GM19438 (cell line): ENCODE measurements at regions not wholly inside any gene's neighbourhood (a gene's known extent, or its start where the extent isn't known, plus 50 kb on each side); places are given as distances from the start of the nearest gene placed in this dataset.
"Not testable (repeated sequence)": the region's sequence is repeated elsewhere in the genome, so short reads cannot be mapped to it uniquely, and the experiment has no call there.

Source experiments
- ATAC-seq: cut with Tn5 transposase; IDR thresholded peaks from one replicate; pipeline ENCODE4 v1.9.1; 2021; ENCODE audit warnings: low read depth; ENCODE audit not compliant: unreplicated experiment

- ATAC-seq: no peak
These were observed 189.1 kb upstream of the DTNA start for GRCh38 chr18:34521040-34521439.

GRCh38 chr18:34522603-34523002 is 187.5 kb upstream of the DTNA start:
- ATAC-seq: no peak

- ATAC-seq: no peak
These were observed 184.9 kb upstream of the DTNA start for GRCh38 chr18:34525244-34525643.

GRCh38 chr18:34528177-34528576 is 181.9 kb upstream of the DTNA start:
- ATAC-seq: no peak

- no peak for ATAC-seq
These were observed 180.5 kb upstream of the DTNA start for GRCh38 chr18:34529358-34530335.

GRCh38 chr18:34531110-34531509 is 179.0 kb upstream of the DTNA start:
- no peak for ATAC-seq

- ATAC-seq: not testable (repeated sequence)
These were observed 175.5 kb upstream of the DTNA start for GRCh38 chr18:34534642-34535041.

- ATAC-seq: no peak
These were observed 169.2 kb upstream of the DTNA start for GRCh38 chr18:34540897-34541296.

GRCh38 chr18:34542625-34543024 is 167.5 kb upstream of the DTNA start:
- no peak for ATAC-seq

GRCh38 chr18:34543356-34543755 is 166.7 kb upstream of the DTNA start:
- no peak for ATAC-seq

GRCh38 chr18:34543945-34544344 is 166.2 kb upstream of the DTNA start:
- ATAC-seq: no peak

GRCh38 chr18:34544930-34545329 is 165.2 kb upstream of the DTNA start:
- no peak for ATAC-seq

- ATAC-seq: no peak
These were observed 161.8 kb upstream of the DTNA start for GRCh38 chr18:34548120-34548972.

- no peak for ATAC-seq
These were observed 161.2 kb upstream of the DTNA start for GRCh38 chr18:34548973-34549294.

- ATAC-seq: no peak
These were observed 160.7 kb upstream of the DTNA start for GRCh38 chr18:34549367-34549766.

- ATAC-seq: no peak
These were observed 159.9 kb upstream of the DTNA start for GRCh38 chr18:34550156-34550555.

- ATAC-seq: no peak
These were observed 159.2 kb upstream of the DTNA start for GRCh38 chr18:34550902-34551301.

- ATAC-seq: no peak
These were observed 158.3 kb upstream of the DTNA start for GRCh38 chr18:34551824-34552223.

- no peak for ATAC-seq
These were observed 147.7 kb upstream of the DTNA start for GRCh38 chr18:34562252-34562870.

- no peak for ATAC-seq
These were observed 142.2 kb upstream of the DTNA start for GRCh38 chr18:34567857-34568256.

- ATAC-seq: no peak
These were observed 133.5 kb upstream of the DTNA start for GRCh38 chr18:34576622-34577021.
